ENCODE measurements at regions not wholly inside any gene's neighbourhood (a gene's known extent, or its start where the extent isn't known, plus 50 kb on each side); places are given as distances from the start of the nearest gene placed in this dataset.

- Mint-ChIP-seq H3K27me3 (peaks cover 37 to 52% of the 10 kb centered on the region in 2 donors), H3K36me3 (no peaks in the 10 kb centered on the region), H3K9me3 (peaks cover 0 to 6% (median 0%) of the 10 kb centered on the region in 8 donors), H3K4me3 (no peak overlapping the region), H3K4me1 (peaks cover 1 to 7% (median 3%) of the 10 kb centered on the region in 4 donors), H3K27ac (no peak overlapping the region)
- Histone ChIP-seq H3K9me3 (ENCODE audit: control insufficient read depth in 1 of 2, low read length in 2 of 2) (no peaks in the 10 kb centered on the region), H3K27ac (ENCODE audit: low read depth, low read length) (no peak overlapping the region), H3K36me3 (ENCODE audit: insufficient read depth, low read length) (no peaks in the 10 kb centered on the region), H3K4me3 (ENCODE audit: low read length in 2 of 2) (no peak overlapping the region), H3K4me1 (ENCODE audit: insufficient read depth, low read length) (no peaks in the 10 kb centered on the region), H3K27me3 (ENCODE audit: insufficient read depth, low read length) (peaks cover 4% of the 10 kb centered on the region)
- ChIA-PET CTCF (ENCODE audit: partially characterized antibody) (interaction anchor here (1.0 kb wide), 1 partner anchor 16 kb away, joined by 3 read pairs; no protein-coding TSS in a partner anchor), POLR2A (ENCODE audit: partially characterized antibody) (no interaction called here)
- intact Hi-C loops (cut with micrococcal nuclease), result no loop called here
- DNase-seq, result no peak
Observed at GRCh38 chr17:34155947-34156346, 99.1 kb upstream of the CCL2 start.

GRCh38 chr17:34156401-34156740 is 98.7 kb upstream of the CCL2 start:
- H3K4me3 ChIP-seq (ENCODE audit: low read length in 2 of 2), result no peak overlapping the region
- H3K9me3 Mint-ChIP-seq, result peaks cover 0 to 6% (median 0%) of the 10 kb centered on the region in 8 donors
- H3K27ac Mint-ChIP-seq, result no peak overlapping the region
- no peak for DNase-seq
- peaks cover 34 to 52% of the 10 kb centered on the region in 2 donors for H3K27me3 Mint-ChIP-seq
- H3K27ac ChIP-seq (ENCODE audit: low read depth, low read length), result no peak overlapping the region
- peaks cover 1 to 7% (median 3%) of the 10 kb centered on the region in 4 donors for H3K4me1 Mint-ChIP-seq
- no peaks in the 10 kb centered on the region for H3K9me3 ChIP-seq (ENCODE audit: control insufficient read depth in 1 of 2, low read length in 2 of 2)
- no peaks in the 10 kb centered on the region for H3K36me3 Mint-ChIP-seq
- intact Hi-C loops (cut with micrococcal nuclease), result no loop called here
- H3K36me3 ChIP-seq (ENCODE audit: insufficient read depth, low read length), result no peaks in the 10 kb centered on the region
- no peak overlapping the region for H3K4me3 Mint-ChIP-seq
- ChIA-PET POLR2A (ENCODE audit: partially characterized antibody) (no interaction called here), CTCF (ENCODE audit: partially characterized antibody) (interaction anchor here (2.8 kb wide), 1 partner anchor 15 kb away, joined by 10 read pairs; no protein-coding TSS in a partner anchor)
- H3K4me1 ChIP-seq (ENCODE audit: insufficient read depth, low read length), result no peaks in the 10 kb centered on the region
- H3K27me3 ChIP-seq (ENCODE audit: insufficient read depth, low read length), result peaks cover 4% of the 10 kb centered on the region

- no peaks in the 10 kb centered on the region for H3K9me3 ChIP-seq (ENCODE audit: control insufficient read depth in 1 of 2, low read length in 2 of 2)
- H3K4me1 ChIP-seq (ENCODE audit: insufficient read depth, low read length), result no peaks in the 10 kb centered on the region
- H3K36me3 ChIP-seq (ENCODE audit: insufficient read depth, low read length), result no peaks in the 10 kb centered on the region
- Mint-ChIP-seq H3K4me1 (peaks cover 1 to 7% (median 3%) of the 10 kb centered on the region in 4 donors), H3K9me3 (peaks cover 0 to 6% (median 0%) of the 10 kb centered on the region in 8 donors), H3K36me3 (no peaks in the 10 kb centered on the region), H3K4me3 (no peak overlapping the region), H3K27me3 (peaks cover 36 to 52% of the 10 kb centered on the region in 2 donors), H3K27ac (no peak overlapping the region)
- POLR2A ChIA-PET (ENCODE audit: partially characterized antibody), result no interaction called here
- peaks cover 4% of the 10 kb centered on the region for H3K27me3 ChIP-seq (ENCODE audit: insufficient read depth, low read length)
- intact Hi-C loops (cut with micrococcal nuclease), result no loop called here
- no peak overlapping the region for H3K4me3 ChIP-seq (ENCODE audit: low read length in 2 of 2)
- no peak for DNase-seq
- CTCF ChIA-PET (ENCODE audit: partially characterized antibody), result interaction anchor here (1.0 to 2.8 kb wide), 2 partner anchors 10 to 14 kb away, joined by 3 to 10 read pairs; no protein-coding TSS in a partner anchor
- H3K27ac ChIP-seq (ENCODE audit: low read depth, low read length), result no peak overlapping the region
Observed at GRCh38 chr17:34156741-34157589, 98.1 kb upstream of the CCL2 start.

GRCh38 chr17:34161690-34162089 is 93.4 kb upstream of the CCL2 start:
- Mint-ChIP-seq H3K9me3 (peaks cover 0 to 6% (median 0%) of the 10 kb centered on the region in 8 donors), H3K27me3 (peaks cover 30 to 38% of the 10 kb centered on the region in 2 donors), H3K27ac (no peak overlapping the region), H3K4me1 (peaks cover 0 to under 1% (median under 1%) of the 10 kb centered on the region in 4 donors), H3K4me3 (no peak overlapping the region), H3K36me3 (no peaks in the 10 kb centered on the region)
- intact Hi-C loops (cut with micrococcal nuclease), result no loop called here
- ChIA-PET CTCF (ENCODE audit: partially characterized antibody) (interaction anchor here (1.2 to 2.5 kb wide), 2 partner anchors 10 to 382 kb away, joined by 3 to 16 read pairs; no protein-coding TSS in a partner anchor), POLR2A (ENCODE audit: partially characterized antibody) (no interaction called here)
- Histone ChIP-seq H3K36me3 (ENCODE audit: insufficient read depth, low read length) (no peaks in the 10 kb centered on the region), H3K27me3 (ENCODE audit: insufficient read depth, low read length) (peaks cover 4% of the 10 kb centered on the region), H3K4me1 (ENCODE audit: insufficient read depth, low read length) (no peaks in the 10 kb centered on the region), H3K4me3 (ENCODE audit: low read length in 2 of 2) (no peak overlapping the region), H3K27ac (ENCODE audit: low read depth, low read length) (no peak overlapping the region), H3K9me3 (ENCODE audit: control insufficient read depth in 1 of 2, low read length in 2 of 2) (no peaks in the 10 kb centered on the region)
- no peak for DNase-seq

GRCh38 chr17:34163123-34163522 is 92.0 kb upstream of the CCL2 start:
- H3K4me1 Mint-ChIP-seq, result no peaks in the 10 kb centered on the region
- intact Hi-C loops (cut with micrococcal nuclease), result no loop called here
- Histone ChIP-seq H3K4me1 (ENCODE audit: insufficient read depth, low read length) (no peaks in the 10 kb centered on the region), H3K27me3 (ENCODE audit: insufficient read depth, low read length) (peaks cover under 1% of the 10 kb centered on the region), H3K9me3 (ENCODE audit: control insufficient read depth in 1 of 2, low read length in 2 of 2) (no peaks in the 10 kb centered on the region), H3K4me3 (ENCODE audit: low read length in 2 of 2) (no peak overlapping the region), H3K27ac (ENCODE audit: low read depth, low read length) (no peak overlapping the region), H3K36me3 (ENCODE audit: insufficient read depth, low read length) (no peaks in the 10 kb centered on the region)
- no peak overlapping the region for H3K27ac Mint-ChIP-seq
- no peaks in the 10 kb centered on the region for H3K36me3 Mint-ChIP-seq
- no peak overlapping the region for H3K4me3 Mint-ChIP-seq
- ChIA-PET CTCF (ENCODE audit: partially characterized antibody) (interaction anchor here (1.0 to 2.5 kb wide), 2 partner anchors 9 to 198 kb away, joined by 3 to 16 read pairs; no protein-coding TSS in a partner anchor), POLR2A (ENCODE audit: partially characterized antibody) (no interaction called here)
- H3K27me3 Mint-ChIP-seq, result peaks cover 27 to 37% of the 10 kb centered on the region in 2 donors
- no peak for DNase-seq
- H3K9me3 Mint-ChIP-seq, result peaks cover 0 to 4% (median 0%) of the 10 kb centered on the region in 8 donors

- no peaks in the 10 kb centered on the region for H3K9me3 ChIP-seq (ENCODE audit: control insufficient read depth in 1 of 2, low read length in 2 of 2)
- ChIA-PET POLR2A (ENCODE audit: partially characterized antibody) (no interaction called here), CTCF (ENCODE audit: partially characterized antibody) (interaction anchor here (2.5 kb wide), 1 partner anchor 8 kb away, joined by 16 read pairs; no protein-coding TSS in a partner anchor)
- H3K27ac ChIP-seq (ENCODE audit: low read depth, low read length), result no peak overlapping the region
- Mint-ChIP-seq H3K27ac (no peak overlapping the region), H3K9me3 (peaks cover 0 to 4% (median 0%) of the 10 kb centered on the region in 8 donors), H3K4me3 (no peak overlapping the region), H3K27me3 (peaks cover 21 to 33% of the 10 kb centered on the region in 2 donors), H3K4me1 (no peaks in the 10 kb centered on the region), H3K36me3 (no peaks in the 10 kb centered on the region)
- H3K36me3 ChIP-seq (ENCODE audit: insufficient read depth, low read length), result no peaks in the 10 kb centered on the region
- no peak for DNase-seq
- intact Hi-C loops (cut with micrococcal nuclease), result no loop called here
- no peaks in the 10 kb centered on the region for H3K27me3 ChIP-seq (ENCODE audit: insufficient read depth, low read length)
- no peaks in the 10 kb centered on the region for H3K4me1 ChIP-seq (ENCODE audit: insufficient read depth, low read length)
- H3K4me3 ChIP-seq (ENCODE audit: low read length in 2 of 2), result no peak overlapping the region
Observed at GRCh38 chr17:34163646-34164045, 91.4 kb upstream of the CCL2 start.

- no peaks in the 10 kb centered on the region for H3K36me3 ChIP-seq (ENCODE audit: insufficient read depth, low read length)
- DNase-seq, result no peak
- no peaks in the 10 kb centered on the region for H3K27me3 ChIP-seq (ENCODE audit: insufficient read depth, low read length)
- no peak overlapping the region for H3K4me3 Mint-ChIP-seq
- no peak overlapping the region for H3K4me3 ChIP-seq (ENCODE audit: low read length in 2 of 2)
- no peak overlapping the region for H3K27ac Mint-ChIP-seq
- H3K27ac ChIP-seq (ENCODE audit: low read depth, low read length), result no peak overlapping the region
- ChIA-PET POLR2A (ENCODE audit: partially characterized antibody) (no interaction called here), CTCF (ENCODE audit: partially characterized antibody) (interaction anchor here (1.3 kb wide), 1 partner anchor 19 kb away, joined by 3 read pairs; no protein-coding TSS in a partner anchor)
- peaks cover 12 to 24% of the 10 kb centered on the region in 2 donors for H3K27me3 Mint-ChIP-seq
- H3K9me3 ChIP-seq (ENCODE audit: control insufficient read depth in 1 of 2, low read length in 2 of 2), result no peaks in the 10 kb centered on the region
- H3K9me3 Mint-ChIP-seq, result no peaks in the 10 kb centered on the region
- no peaks in the 10 kb centered on the region for H3K4me1 Mint-ChIP-seq
- intact Hi-C loops (cut with micrococcal nuclease), result no loop called here
- no peaks in the 10 kb centered on the region for H3K4me1 ChIP-seq (ENCODE audit: insufficient read depth, low read length)
- H3K36me3 Mint-ChIP-seq, result no peaks in the 10 kb centered on the region
Observed at GRCh38 chr17:34164837-34165236, 90.2 kb upstream of the CCL2 start.

All from CD4-positive, alpha-beta memory T cell (primary cell).